Smooth muscle cell (in vitro differentiated cells): ENCODE measurements at regions not wholly inside any gene's neighbourhood (a gene's known extent, or its start where the extent isn't known, plus 50 kb on each side); places are given as distances from the start of the nearest gene placed in this dataset.
A peak's percentile ranks its signal among the peaks of the same experiment; 100 is the strongest.

Experiments used
- DNase-seq: peaks from one replicate; lab custom pipeline; 2025; ENCODE audit not compliant: unreplicated experiment; lab: John Stamatoyannopoulos, UW
- H2AFZ ChIP-seq: fragments of 200-600 bp; sonication (generic); 2 replicates; pipeline ENCODE4 v1.6.0; 2016; ENCODE audit warnings: antibody characterized with exemption, low read depth, mild to moderate bottlenecking
- H3F3A ChIP-seq: fragments of 200-600 bp; sonication (generic); 2 replicates; pipeline ENCODE4 v1.6.0; 2017; ENCODE audit warnings: antibody characterized with exemption, low read depth
- H3K27ac ChIP-seq: fragments of 200-600 bp; sonication (generic); 2 replicates; pipeline ENCODE4 v1.5.1; 2016; ENCODE audit warnings: low read depth, mild to moderate bottlenecking
- H3K27me3 ChIP-seq: fragments of 200-600 bp; sonication (generic); 2 replicates; pipeline ENCODE4 v1.6.1; 2016; ENCODE audit warnings: low read depth, mild to moderate bottlenecking
- H3K36me3 ChIP-seq: fragments of 200-600 bp; sonication (generic); 2 replicates; pipeline ENCODE4 v1.5.1; 2016; ENCODE audit warnings: low read depth
- H3K4me1 ChIP-seq: fragments of 200-600 bp; sonication (generic); 2 replicates; pipeline ENCODE4 v1.5.1; 2016; ENCODE audit warnings: low read depth
- H3K4me2 ChIP-seq: fragments of 200-600 bp; sonication (generic); 2 replicates; pipeline ENCODE4 v1.6.0; 2016; ENCODE audit warnings: mild to moderate bottlenecking
- H3K4me3 ChIP-seq: fragments of 200-600 bp; sonication (generic); 2 replicates; pipeline ENCODE4 v1.5.1; 2016; ENCODE audit warnings: mild to moderate bottlenecking
- H3K79me2 ChIP-seq: fragments of 200-600 bp; sonication (generic); 2 replicates; pipeline ENCODE4 v1.6.0; 2016; ENCODE audit warnings: low read depth, mild to moderate bottlenecking
- H3K9ac ChIP-seq: fragments of 200-600 bp; sonication (generic); 2 replicates; pipeline ENCODE4 v1.6.0; 2016; ENCODE audit warnings: low read depth
- H3K9me3 ChIP-seq: fragments of 200-600 bp; sonication (generic); replicated peaks from 2 replicates; pipeline ENCODE4 v1.5.1; 2016; ENCODE audit warnings: low read depth
- H4K20me1 ChIP-seq: fragments of 200-600 bp; sonication (generic); 2 replicates; pipeline ENCODE4 v1.6.0; 2016; ENCODE audit warnings: low read depth
- CTCF ChIP-seq: fragments of 200-600 bp; sonication (generic); IDR thresholded peaks from 2 replicates; pipeline ENCODE4 v1.5.1; 2017; ENCODE audit warnings: borderline replicate concordance, mild to moderate bottlenecking, antibody characterized with exemption; ENCODE audit not compliant: insufficient read depth, poor library complexity, severe bottlenecking
- WGBS: methylation state at CpG from one replicate; pipeline ENCODE4 v1.1.7; 2016; ENCODE audit warnings: low lambda C conversion rate; 5-methylcytosine and 5-hydroxymethylcytosine counted together

DNA sequence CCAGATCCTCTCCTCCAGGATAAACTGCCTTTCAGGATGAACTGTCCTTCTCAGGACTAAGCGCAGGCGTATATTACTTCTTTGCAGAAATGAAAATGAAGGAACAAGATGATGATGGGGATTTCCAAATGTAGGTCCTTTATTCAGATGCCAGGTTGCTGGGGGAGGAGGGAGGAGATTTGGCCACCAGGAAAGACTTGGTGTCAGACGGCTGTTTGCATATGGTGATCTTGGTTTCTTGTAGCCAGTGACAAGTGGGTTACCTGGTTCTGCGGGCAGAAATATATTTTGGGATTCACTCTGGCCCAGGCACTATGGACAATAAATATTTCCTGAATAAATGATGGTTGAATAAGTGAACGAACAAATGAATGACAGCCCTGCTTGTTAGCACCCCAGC, 243.4 kb downstream of the MIAT start:
- 76% methylated on average over 5 of the region's 5 CpGs for WGBS
- H3K9ac ChIP-seq, result no peak overlapping the region

GRCh38 chr22:26901198-26901816, 243.9 kb downstream of the MIAT start:
- no peak overlapping the region for H3K4me3 ChIP-seq
- H3K79me2 ChIP-seq, result no peaks in the 10 kb centered on the region
- H3K27ac ChIP-seq, result no peak overlapping the region
- no peak overlapping the region for H3K4me2 ChIP-seq
- no peaks in the 10 kb centered on the region for H3K9me3 ChIP-seq
- H2AFZ ChIP-seq, result no peak overlapping the region
- H3F3A ChIP-seq, result peaks cover 3% of the 10 kb centered on the region
- peaks cover 8% of the 10 kb centered on the region for H3K4me1 ChIP-seq
- H3K36me3 ChIP-seq, result no peaks in the 10 kb centered on the region
- no peak overlapping the region for H3K9ac ChIP-seq
- no peak for TF ChIP-seq CTCF
- H4K20me1 ChIP-seq, result no peaks in the 10 kb centered on the region
- H3K27me3 ChIP-seq, result peaks cover 37% of the 10 kb centered on the region
- 70% methylated on average over 20 of the region's 20 CpGs for WGBS
- no peak for DNase-seq

More for the DNA sequence above, 243.4 kb downstream of the MIAT start:
- Histone ChIP-seq H4K20me1 (no peaks in the 10 kb centered on the region), H3K27ac (no peak overlapping the region), H3K4me3 (no peak overlapping the region), H2AFZ (no peak overlapping the region), H3K4me1 (peaks cover 8% of the 10 kb centered on the region), H3K36me3 (no peaks in the 10 kb centered on the region), H3K79me2 (no peaks in the 10 kb centered on the region), H3F3A (peaks cover 7% of the 10 kb centered on the region), H3K4me2 (no peak overlapping the region), H3K27me3 (peaks cover 31% of the 10 kb centered on the region), H3K9me3 (no peaks in the 10 kb centered on the region)
- TF ChIP-seq CTCF, result no peak
- DNase-seq, result no peak

- Histone ChIP-seq H3K4me3 (peak overlapping the region; percentile 33), H3K9me3 (no peaks in the 10 kb centered on the region), H3K36me3 (no peaks in the 10 kb centered on the region), H2AFZ (peak overlapping the region; percentile 31), H3K79me2 (no peaks in the 10 kb centered on the region), H4K20me1 (no peaks in the 10 kb centered on the region), H3K4me2 (peak overlapping the region; percentile 81), H3K27me3 (peaks cover 48% of the 10 kb centered on the region), H3K27ac (no peak overlapping the region), H3K9ac (no peak overlapping the region), H3F3A (no peaks in the 10 kb centered on the region), H3K4me1 (peaks cover 8% of the 10 kb centered on the region)
- 6% methylated on average over 3 of the region's 7 CpGs for WGBS
- DNase-seq, result no peak
- no peak for TF ChIP-seq CTCF
Measured at GRCh38 chr22:26902401-26903029, 245.1 kb downstream of the MIAT start.
